Neural cell (in vitro differentiated cells): ENCODE measurements at regions not wholly inside any gene's neighbourhood (a gene's known extent, or its start where the extent isn't known, plus 50 kb on each side); places are given as distances from the start of the nearest gene placed in this dataset.

Experiments
- EP300 ChIP-seq: fragments of 450-650 bp; conservative IDR thresholded peaks from 2 replicates; pipeline ENCODE4 v1.6.1; 2014; ENCODE audit warnings: antibody characterized with exemption, mild to moderate bottlenecking, moderate library complexity; ENCODE audit not compliant: poor library complexity, severe bottlenecking
- EZH2 ChIP-seq: fragments of 200-600, 300-800 bp; shearing (Covaris generic), sonication (generic); IDR thresholded peaks from 2 replicates; pipeline ENCODE4 v1.6.1; 2014; ENCODE audit warnings: antibody characterized with exemption, low read length, borderline replicate concordance, mild to moderate bottlenecking; ENCODE audit not compliant: insufficient read depth, poor library complexity, severe bottlenecking
- MXI1 ChIP-seq: fragments of 450-650 bp; conservative IDR thresholded peaks from 2 replicates; pipeline ENCODE4 v1.6.1; 2014; ENCODE audit warnings: antibody characterized with exemption, mild to moderate bottlenecking; ENCODE audit not compliant: poor library complexity, severe bottlenecking
- POLR2AphosphoS5 ChIP-seq: IDR thresholded peaks from 2 replicates; pipeline ENCODE4 v1.6.1; 2012
- SMC3 ChIP-seq: fragments of 450-650 bp; conservative IDR thresholded peaks from 2 replicates; pipeline ENCODE4 v1.6.1; 2014; ENCODE audit warnings: antibody characterized with exemption, mild to moderate bottlenecking, moderate library complexity; ENCODE audit not compliant: poor library complexity
- TAF1 ChIP-seq: IDR thresholded peaks from 2 replicates; pipeline ENCODE4 v1.6.1; 2012; ENCODE audit warnings: low read depth
- TF ChIP-seq, protein P1 (sequence below): fragments of 450-650 bp; IDR thresholded peaks from 2 replicates; pipeline ENCODE4 v1.5.1; 2014; ENCODE audit warnings: antibody characterized with exemption, mild to moderate bottlenecking, moderate library complexity; ENCODE audit not compliant: poor library complexity, severe bottlenecking
- TF ChIP-seq, protein P2 (sequence below): IDR thresholded peaks from 2 replicates; pipeline ENCODE4 v1.6.1; 2012; ENCODE audit warnings: borderline replicate concordance

DNA sequence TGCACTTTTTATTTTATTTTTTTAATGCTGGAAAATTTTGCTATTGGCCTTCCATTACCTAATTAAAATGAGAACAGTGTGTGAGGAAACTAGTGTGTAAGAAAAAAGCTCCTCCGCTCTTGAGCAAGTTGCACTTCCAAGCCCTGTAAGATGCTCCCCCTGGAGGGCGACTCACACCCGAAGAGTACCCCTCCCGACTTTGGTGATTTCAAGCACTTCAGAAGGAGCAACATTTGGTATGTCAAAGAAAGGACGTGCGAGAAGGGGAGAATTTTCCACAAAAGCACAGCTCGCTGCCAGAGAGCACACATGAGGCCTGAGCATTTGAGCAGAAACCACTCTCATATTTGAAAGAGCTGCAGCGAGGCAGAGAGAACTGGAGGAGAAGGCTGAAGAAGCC is 504.4 kb downstream of the FGF9 start:
- TF ChIP-seq EP300 = no peak
- TF ChIP-seq, protein P1, sequence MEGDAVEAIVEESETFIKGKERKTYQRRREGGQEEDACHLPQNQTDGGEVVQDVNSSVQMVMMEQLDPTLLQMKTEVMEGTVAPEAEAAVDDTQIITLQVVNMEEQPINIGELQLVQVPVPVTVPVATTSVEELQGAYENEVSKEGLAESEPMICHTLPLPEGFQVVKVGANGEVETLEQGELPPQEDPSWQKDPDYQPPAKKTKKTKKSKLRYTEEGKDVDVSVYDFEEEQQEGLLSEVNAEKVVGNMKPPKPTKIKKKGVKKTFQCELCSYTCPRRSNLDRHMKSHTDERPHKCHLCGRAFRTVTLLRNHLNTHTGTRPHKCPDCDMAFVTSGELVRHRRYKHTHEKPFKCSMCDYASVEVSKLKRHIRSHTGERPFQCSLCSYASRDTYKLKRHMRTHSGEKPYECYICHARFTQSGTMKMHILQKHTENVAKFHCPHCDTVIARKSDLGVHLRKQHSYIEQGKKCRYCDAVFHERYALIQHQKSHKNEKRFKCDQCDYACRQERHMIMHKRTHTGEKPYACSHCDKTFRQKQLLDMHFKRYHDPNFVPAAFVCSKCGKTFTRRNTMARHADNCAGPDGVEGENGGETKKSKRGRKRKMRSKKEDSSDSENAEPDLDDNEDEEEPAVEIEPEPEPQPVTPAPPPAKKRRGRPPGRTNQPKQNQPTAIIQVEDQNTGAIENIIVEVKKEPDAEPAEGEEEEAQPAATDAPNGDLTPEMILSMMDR = no peak
- TF ChIP-seq POLR2AphosphoS5 = no peak
- TF ChIP-seq EZH2 = no peak
- TF ChIP-seq SMC3 = no peak
- no peak for TF ChIP-seq MXI1
- TF ChIP-seq TAF1 = no peak
- TF ChIP-seq, protein P2, sequence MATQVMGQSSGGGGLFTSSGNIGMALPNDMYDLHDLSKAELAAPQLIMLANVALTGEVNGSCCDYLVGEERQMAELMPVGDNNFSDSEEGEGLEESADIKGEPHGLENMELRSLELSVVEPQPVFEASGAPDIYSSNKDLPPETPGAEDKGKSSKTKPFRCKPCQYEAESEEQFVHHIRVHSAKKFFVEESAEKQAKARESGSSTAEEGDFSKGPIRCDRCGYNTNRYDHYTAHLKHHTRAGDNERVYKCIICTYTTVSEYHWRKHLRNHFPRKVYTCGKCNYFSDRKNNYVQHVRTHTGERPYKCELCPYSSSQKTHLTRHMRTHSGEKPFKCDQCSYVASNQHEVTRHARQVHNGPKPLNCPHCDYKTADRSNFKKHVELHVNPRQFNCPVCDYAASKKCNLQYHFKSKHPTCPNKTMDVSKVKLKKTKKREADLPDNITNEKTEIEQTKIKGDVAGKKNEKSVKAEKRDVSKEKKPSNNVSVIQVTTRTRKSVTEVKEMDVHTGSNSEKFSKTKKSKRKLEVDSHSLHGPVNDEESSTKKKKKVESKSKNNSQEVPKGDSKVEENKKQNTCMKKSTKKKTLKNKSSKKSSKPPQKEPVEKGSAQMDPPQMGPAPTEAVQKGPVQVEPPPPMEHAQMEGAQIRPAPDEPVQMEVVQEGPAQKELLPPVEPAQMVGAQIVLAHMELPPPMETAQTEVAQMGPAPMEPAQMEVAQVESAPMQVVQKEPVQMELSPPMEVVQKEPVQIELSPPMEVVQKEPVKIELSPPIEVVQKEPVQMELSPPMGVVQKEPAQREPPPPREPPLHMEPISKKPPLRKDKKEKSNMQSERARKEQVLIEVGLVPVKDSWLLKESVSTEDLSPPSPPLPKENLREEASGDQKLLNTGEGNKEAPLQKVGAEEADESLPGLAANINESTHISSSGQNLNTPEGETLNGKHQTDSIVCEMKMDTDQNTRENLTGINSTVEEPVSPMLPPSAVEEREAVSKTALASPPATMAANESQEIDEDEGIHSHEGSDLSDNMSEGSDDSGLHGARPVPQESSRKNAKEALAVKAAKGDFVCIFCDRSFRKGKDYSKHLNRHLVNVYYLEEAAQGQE = no peak
